DND-41 (cell line): ENCODE measurements at regions not wholly inside any gene's neighbourhood (a gene's known extent, or its start where the extent isn't known, plus 50 kb on each side); places are given as distances from the start of the nearest gene placed in this dataset.

Source experiments
- EZH2 ChIP-seq: IDR thresholded peaks from 3 replicates; pipeline ENCODE4 v1.6.1; 2012; ENCODE audit warnings: borderline replicate concordance, low read depth, mild to moderate bottlenecking, moderate library complexity, low read length, inconsistent platforms; ENCODE audit not compliant: severe bottlenecking
- TF ChIP-seq, protein P1 (sequence below): IDR thresholded peaks from 2 replicates; pipeline ENCODE4 v1.5.1; 2012; ENCODE audit warnings: borderline replicate concordance, low read length, moderate library complexity, mild to moderate bottlenecking; ENCODE audit not compliant: poor library complexity, severe bottlenecking; ENCODE audit errors: extremely low read depth

DNA sequence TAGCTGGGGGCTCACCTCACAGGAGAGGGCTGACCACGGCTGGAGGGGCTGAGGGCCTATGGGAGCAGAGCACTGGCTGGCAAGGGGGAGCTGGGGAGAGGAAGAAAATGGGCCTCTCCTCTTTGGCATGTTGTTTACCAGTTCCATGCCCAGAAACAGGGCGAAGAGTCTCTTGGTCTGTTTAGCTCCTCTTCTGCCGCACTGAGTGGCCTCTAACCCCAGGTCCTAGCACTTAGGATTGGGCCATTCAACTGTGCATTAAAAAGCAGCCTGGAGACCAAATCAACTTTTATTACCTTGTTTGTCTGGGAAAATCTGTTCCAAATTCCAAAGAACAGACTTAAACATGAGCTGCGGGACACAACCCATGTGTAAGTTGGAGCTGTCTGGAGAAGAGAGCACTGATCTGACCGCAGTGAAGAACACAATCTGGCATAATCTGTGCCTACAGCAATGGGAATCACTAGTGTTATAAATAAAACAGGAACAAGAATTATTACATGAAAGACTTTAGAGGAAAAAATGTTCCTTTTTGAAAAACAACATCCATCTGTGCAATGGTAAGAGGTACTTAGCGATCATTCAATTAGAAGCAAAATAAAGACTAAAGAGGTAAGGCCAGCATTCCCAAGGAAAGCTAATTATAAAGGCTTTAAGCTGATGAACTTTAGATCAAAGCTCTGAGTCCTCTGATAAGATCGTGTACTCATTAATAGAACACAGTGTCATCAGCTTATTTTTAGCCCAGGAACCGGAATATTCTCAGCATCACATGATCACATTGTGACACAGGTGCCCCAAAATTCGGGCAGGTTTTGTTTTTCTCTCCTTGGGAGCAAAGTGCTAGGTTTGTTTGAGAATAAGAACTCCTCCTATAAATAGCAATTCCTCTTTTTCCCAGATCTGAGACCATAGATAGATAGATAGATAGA is 243.2 kb downstream of the COL4A1 start:
- no peak for TF ChIP-seq EZH2
- TF ChIP-seq, protein P1, sequence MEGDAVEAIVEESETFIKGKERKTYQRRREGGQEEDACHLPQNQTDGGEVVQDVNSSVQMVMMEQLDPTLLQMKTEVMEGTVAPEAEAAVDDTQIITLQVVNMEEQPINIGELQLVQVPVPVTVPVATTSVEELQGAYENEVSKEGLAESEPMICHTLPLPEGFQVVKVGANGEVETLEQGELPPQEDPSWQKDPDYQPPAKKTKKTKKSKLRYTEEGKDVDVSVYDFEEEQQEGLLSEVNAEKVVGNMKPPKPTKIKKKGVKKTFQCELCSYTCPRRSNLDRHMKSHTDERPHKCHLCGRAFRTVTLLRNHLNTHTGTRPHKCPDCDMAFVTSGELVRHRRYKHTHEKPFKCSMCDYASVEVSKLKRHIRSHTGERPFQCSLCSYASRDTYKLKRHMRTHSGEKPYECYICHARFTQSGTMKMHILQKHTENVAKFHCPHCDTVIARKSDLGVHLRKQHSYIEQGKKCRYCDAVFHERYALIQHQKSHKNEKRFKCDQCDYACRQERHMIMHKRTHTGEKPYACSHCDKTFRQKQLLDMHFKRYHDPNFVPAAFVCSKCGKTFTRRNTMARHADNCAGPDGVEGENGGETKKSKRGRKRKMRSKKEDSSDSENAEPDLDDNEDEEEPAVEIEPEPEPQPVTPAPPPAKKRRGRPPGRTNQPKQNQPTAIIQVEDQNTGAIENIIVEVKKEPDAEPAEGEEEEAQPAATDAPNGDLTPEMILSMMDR, result no peak
